Gastrocnemius medialis (tissue), 4 donors: ENCODE measurements at regions not wholly inside any gene's neighbourhood (a gene's known extent, or its start where the extent isn't known, plus 50 kb on each side); places are given as distances from the start of the nearest gene placed in this dataset.

ENCODE experiments used
- POLR2A ChIP-seq, 2 donors: fragments of 450-650 bp; IDR thresholded peaks; one replicate each; pipeline ENCODE4 v1.6.1; 2017; ENCODE audit warnings: antibody characterized with exemption in 2 of 2, mild to moderate bottlenecking in 2 of 2, moderate library complexity in 2 of 2
- TF ChIP-seq, protein P1 (sequence below), 5 experiments: fragments of 450-650 bp in 3 of 5; fragments of 200-600 bp in 2 of 5; sonication (generic) in 2 of 5; IDR thresholded peaks in 4 of 5; conservative IDR thresholded peaks in 1 of 5; 1 replicate in 4 of 5; 2 replicates in 1 of 5; pipeline ENCODE4 v1.5.1; 2016 to 2019; ENCODE audit warnings: antibody characterized with exemption in 5 of 5, mild to moderate bottlenecking in 3 of 5, moderate library complexity in 3 of 5

DNA sequence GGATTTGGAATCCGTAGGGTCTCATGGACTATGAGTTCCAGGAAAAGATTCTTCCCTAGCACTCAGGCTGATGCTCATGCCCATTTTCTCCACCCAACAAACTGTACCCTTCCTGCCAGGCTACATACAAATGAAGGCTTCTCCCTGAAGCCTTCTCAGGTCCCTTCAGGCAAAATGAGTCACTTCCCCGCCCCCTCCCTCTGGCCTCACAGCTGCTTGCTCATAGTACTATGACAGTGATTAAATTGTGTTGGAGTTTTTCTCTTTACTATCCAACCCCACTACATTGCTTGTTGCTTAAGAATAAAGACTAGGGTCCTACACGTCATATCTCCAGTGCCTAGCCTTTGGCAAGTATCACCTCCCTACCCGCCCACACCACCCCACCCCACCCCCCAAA is 207.6 kb upstream of the NFIA start:
- TF ChIP-seq, protein P1, sequence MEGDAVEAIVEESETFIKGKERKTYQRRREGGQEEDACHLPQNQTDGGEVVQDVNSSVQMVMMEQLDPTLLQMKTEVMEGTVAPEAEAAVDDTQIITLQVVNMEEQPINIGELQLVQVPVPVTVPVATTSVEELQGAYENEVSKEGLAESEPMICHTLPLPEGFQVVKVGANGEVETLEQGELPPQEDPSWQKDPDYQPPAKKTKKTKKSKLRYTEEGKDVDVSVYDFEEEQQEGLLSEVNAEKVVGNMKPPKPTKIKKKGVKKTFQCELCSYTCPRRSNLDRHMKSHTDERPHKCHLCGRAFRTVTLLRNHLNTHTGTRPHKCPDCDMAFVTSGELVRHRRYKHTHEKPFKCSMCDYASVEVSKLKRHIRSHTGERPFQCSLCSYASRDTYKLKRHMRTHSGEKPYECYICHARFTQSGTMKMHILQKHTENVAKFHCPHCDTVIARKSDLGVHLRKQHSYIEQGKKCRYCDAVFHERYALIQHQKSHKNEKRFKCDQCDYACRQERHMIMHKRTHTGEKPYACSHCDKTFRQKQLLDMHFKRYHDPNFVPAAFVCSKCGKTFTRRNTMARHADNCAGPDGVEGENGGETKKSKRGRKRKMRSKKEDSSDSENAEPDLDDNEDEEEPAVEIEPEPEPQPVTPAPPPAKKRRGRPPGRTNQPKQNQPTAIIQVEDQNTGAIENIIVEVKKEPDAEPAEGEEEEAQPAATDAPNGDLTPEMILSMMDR (IDR thresholded peaks at IDR 0.05 in 4 of 5, conservative IDR thresholded peaks at IDR 0.05 in 1 of 5), result no peak
- no peak for TF ChIP-seq POLR2A (IDR thresholded peaks at IDR 0.05)
